ENCODE measurements at regions not wholly inside any gene's neighbourhood (a gene's known extent, or its start where the extent isn't known, plus 50 kb on each side); places are given as distances from the start of the nearest gene placed in this dataset.

- TF ChIP-seq MAZ (IDR thresholded peaks at IDR 0.05; ENCODE audit: borderline replicate concordance, low read depth, low read length) (no peak), POLR2A (IDR thresholded peaks at IDR 0.05; ENCODE audit: low read length) (no peak), EP300 (IDR thresholded peaks at IDR 0.05) (no peak), POLR2AphosphoS2 (conservative IDR thresholded peaks at IDR 0.05; ENCODE audit: low read length) (no peak), E2F6 (IDR thresholded peaks at IDR 0.05; ENCODE audit: borderline replicate concordance, low read depth) (no peak), HDAC2 (IDR thresholded peaks at IDR 0.05) (no peak)
- TF ChIP-seq, protein P1, sequence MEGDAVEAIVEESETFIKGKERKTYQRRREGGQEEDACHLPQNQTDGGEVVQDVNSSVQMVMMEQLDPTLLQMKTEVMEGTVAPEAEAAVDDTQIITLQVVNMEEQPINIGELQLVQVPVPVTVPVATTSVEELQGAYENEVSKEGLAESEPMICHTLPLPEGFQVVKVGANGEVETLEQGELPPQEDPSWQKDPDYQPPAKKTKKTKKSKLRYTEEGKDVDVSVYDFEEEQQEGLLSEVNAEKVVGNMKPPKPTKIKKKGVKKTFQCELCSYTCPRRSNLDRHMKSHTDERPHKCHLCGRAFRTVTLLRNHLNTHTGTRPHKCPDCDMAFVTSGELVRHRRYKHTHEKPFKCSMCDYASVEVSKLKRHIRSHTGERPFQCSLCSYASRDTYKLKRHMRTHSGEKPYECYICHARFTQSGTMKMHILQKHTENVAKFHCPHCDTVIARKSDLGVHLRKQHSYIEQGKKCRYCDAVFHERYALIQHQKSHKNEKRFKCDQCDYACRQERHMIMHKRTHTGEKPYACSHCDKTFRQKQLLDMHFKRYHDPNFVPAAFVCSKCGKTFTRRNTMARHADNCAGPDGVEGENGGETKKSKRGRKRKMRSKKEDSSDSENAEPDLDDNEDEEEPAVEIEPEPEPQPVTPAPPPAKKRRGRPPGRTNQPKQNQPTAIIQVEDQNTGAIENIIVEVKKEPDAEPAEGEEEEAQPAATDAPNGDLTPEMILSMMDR (IDR thresholded peaks at IDR 0.05) = no peak
- TF ChIP-seq, protein P2, sequence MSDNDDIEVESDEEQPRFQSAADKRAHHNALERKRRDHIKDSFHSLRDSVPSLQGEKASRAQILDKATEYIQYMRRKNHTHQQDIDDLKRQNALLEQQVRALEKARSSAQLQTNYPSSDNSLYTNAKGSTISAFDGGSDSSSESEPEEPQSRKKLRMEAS (IDR thresholded peaks at IDR 0.05) = no peak
- TF ChIP-seq, protein P3, sequence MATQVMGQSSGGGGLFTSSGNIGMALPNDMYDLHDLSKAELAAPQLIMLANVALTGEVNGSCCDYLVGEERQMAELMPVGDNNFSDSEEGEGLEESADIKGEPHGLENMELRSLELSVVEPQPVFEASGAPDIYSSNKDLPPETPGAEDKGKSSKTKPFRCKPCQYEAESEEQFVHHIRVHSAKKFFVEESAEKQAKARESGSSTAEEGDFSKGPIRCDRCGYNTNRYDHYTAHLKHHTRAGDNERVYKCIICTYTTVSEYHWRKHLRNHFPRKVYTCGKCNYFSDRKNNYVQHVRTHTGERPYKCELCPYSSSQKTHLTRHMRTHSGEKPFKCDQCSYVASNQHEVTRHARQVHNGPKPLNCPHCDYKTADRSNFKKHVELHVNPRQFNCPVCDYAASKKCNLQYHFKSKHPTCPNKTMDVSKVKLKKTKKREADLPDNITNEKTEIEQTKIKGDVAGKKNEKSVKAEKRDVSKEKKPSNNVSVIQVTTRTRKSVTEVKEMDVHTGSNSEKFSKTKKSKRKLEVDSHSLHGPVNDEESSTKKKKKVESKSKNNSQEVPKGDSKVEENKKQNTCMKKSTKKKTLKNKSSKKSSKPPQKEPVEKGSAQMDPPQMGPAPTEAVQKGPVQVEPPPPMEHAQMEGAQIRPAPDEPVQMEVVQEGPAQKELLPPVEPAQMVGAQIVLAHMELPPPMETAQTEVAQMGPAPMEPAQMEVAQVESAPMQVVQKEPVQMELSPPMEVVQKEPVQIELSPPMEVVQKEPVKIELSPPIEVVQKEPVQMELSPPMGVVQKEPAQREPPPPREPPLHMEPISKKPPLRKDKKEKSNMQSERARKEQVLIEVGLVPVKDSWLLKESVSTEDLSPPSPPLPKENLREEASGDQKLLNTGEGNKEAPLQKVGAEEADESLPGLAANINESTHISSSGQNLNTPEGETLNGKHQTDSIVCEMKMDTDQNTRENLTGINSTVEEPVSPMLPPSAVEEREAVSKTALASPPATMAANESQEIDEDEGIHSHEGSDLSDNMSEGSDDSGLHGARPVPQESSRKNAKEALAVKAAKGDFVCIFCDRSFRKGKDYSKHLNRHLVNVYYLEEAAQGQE (IDR thresholded peaks at IDR 0.05) = no peak
Observed at GRCh38 chr2:53424902-53425301, 342.7 kb upstream of the CHAC2 start.

All from A549 (cell line).